IPS-18a (cell line): ENCODE measurements at regions not wholly inside any gene's neighbourhood (a gene's known extent, or its start where the extent isn't known, plus 50 kb on each side); places are given as distances from the start of the nearest gene placed in this dataset.

Experiments
- H3K27ac ChIP-seq: one replicate; pipeline ENCODE4 v1.5.1; 2013; ENCODE audit warnings: low read length
- H3K27me3 ChIP-seq: one replicate; pipeline ENCODE4 v1.6.1; 2013; ENCODE audit warnings: mild to moderate bottlenecking, low read length; ENCODE audit not compliant: control insufficient read depth, insufficient read depth
- H3K36me3 ChIP-seq: one replicate; pipeline ENCODE4 v1.6.1; 2013; ENCODE audit warnings: low read depth, low read length; ENCODE audit not compliant: control insufficient read depth
- H3K4me1 ChIP-seq: one replicate; pipeline ENCODE4 v1.6.1; 2013; ENCODE audit warnings: low read depth, low read length; ENCODE audit not compliant: control insufficient read depth
- H3K4me3 ChIP-seq: one replicate; pipeline ENCODE4 v1.5.1; 2013; ENCODE audit warnings: low read length
- H3K9ac ChIP-seq: one replicate; pipeline ENCODE4 v1.6.1; 2013; ENCODE audit warnings: mild to moderate bottlenecking, low read length, moderate library complexity
- H3K9me3 ChIP-seq: one replicate; pipeline ENCODE4 v1.6.1; 2013; ENCODE audit warnings: low read depth, low read length; ENCODE audit not compliant: control insufficient read depth

DNA sequence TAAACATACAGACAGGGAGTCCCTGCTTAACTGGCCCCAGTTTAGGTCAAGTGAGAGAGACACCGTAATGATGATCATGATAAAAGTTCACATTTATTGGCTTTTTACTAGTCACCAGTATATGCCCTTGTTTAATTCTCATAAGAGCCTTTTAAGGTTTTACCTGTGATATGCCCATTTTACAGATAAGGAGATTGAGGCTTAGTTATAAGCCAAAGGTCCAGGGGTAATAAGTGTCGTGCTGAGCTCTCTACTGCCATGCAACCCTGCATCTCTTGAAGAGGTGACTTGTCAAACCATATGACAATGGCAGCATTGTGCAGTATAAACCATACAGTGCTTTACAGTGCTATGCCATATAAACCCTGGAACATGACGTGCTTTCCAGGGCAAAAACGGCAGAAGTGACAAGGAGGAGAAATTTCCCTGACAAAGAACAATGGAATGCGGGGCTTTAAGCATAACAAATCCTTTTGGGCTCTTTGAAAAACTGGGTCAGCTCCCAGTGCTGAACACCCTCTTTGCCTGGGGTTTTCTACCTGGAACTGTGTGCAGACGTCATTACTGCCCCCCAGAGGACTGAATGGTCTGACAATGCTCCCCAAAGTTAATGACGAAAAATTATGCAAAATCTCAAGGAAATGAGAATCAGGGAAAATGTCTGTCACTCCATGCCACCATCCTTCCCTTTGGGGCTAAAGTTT, 59.7 kb upstream of the C14orf132 start:
- Histone ChIP-seq H3K27me3 (no peaks in the 10 kb centered on the region), H3K9ac (peak overlapping the region; percentile 23), H3K27ac (peak overlapping the region; percentile 30), H3K9me3 (no peaks in the 10 kb centered on the region), H3K4me1 (peaks cover 36% of the 10 kb centered on the region), H3K36me3 (no peaks in the 10 kb centered on the region), H3K4me3 (peak overlapping the region; percentile 2)

DNA sequence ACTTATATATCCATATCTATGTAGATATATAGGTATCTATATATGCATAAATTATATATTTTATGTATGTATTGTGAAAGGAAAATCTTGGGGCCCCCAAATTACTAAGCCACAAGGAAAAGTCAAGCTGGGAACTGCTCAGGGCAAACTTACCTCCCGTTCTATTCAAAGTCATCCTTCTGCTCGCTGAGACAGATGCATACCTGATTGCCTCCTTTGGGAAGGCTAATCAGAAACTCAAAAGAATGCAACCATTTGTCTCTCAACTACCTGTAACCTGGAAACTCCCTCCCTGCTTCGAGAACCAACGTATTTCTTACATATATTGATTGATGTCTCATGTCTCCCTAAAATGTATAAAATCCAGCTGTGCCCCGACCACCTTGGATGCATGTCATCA, 58.8 kb upstream of the C14orf132 start:
- Histone ChIP-seq H3K27ac (no peak overlapping the region), H3K4me1 (peaks cover 36% of the 10 kb centered on the region), H3K9me3 (no peaks in the 10 kb centered on the region), H3K27me3 (no peaks in the 10 kb centered on the region), H3K36me3 (no peaks in the 10 kb centered on the region), H3K9ac (no peak overlapping the region), H3K4me3 (no peak overlapping the region)

DNA sequence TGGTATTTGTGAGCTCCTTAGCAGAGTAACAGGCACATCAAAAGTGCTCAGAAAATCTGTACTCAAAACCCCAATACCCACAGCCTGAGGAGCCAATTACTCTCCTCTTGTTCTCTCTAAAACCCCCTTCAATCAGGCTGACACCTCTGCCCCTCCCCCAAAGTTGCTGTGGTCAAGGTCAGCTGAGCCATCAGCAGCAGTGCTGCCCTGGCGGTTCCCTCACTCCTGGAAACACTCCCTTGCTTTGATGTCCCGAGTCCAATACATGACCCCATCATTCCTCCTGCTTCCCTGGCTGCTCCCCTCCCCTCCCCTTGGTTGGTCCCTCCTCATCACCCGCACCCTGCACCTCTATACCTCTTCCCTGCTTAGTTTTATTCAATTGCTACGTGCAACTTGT, 57.2 kb upstream of the C14orf132 start:
- H3K4me1 ChIP-seq: peaks cover 36% of the 10 kb centered on the region
- no peaks in the 10 kb centered on the region for H3K9me3 ChIP-seq
- H3K27ac ChIP-seq: no peak overlapping the region
- H3K27me3 ChIP-seq: no peaks in the 10 kb centered on the region
- no peak overlapping the region for H3K4me3 ChIP-seq
- H3K9ac ChIP-seq: no peak overlapping the region
- no peaks in the 10 kb centered on the region for H3K36me3 ChIP-seq

DNA sequence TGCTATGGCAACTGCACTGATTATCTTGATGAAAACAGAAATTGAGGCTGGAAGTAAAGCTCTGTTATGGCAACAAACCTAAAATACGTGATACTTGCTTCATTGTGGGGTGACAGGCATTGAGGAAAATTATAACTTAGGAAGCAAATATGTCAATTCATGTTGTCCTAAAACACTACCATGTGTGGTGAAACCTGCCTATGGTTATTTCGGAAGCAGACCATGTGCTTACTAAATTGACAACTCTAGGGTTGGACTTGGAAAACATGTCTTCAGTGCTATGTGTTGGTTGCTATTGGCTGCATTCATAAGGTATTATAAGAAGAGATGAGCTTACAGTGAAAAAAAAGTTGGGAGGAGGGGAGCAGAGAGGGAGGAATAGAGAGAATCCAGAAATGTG, 55.0 kb upstream of the C14orf132 start:
- Histone ChIP-seq H3K9me3 (no peaks in the 10 kb centered on the region), H3K4me1 (peaks cover 29% of the 10 kb centered on the region), H3K4me3 (no peak overlapping the region), H3K36me3 (no peaks in the 10 kb centered on the region), H3K27me3 (no peaks in the 10 kb centered on the region), H3K9ac (no peak overlapping the region), H3K27ac (no peak overlapping the region)
